WTC11 (cell line): ENCODE measurements at regions not wholly inside any gene's neighbourhood (a gene's known extent, or its start where the extent isn't known, plus 50 kb on each side); places are given as distances from the start of the nearest gene placed in this dataset.

Source experiments
- ATAC-seq: fragments of 200-7000 bp; cut with Tn5 transposase; 2 replicates; pipeline ENCODE4 v1.10.0; 2021; ENCODE audit warnings: mild to moderate bottlenecking, moderate library complexity
- CTCF ChIA-PET: fragments of 300-600 bp; sonication (Branson Sonifier 250); formaldehyde crosslinking; loops from one replicate; lab custom pipeline; 2021; ENCODE audit warnings: antibody characterized with exemption; lab: Charles Lee
- POLR2A ChIA-PET: fragments of 350-600 bp; sonication (Branson Sonifier 250); formaldehyde crosslinking; loops from one replicate; lab custom pipeline; 2021; ENCODE audit warnings: antibody characterized with exemption; lab: Charles Lee
- DNase-seq: peaks from one replicate; pipeline ENCODE4 v3.0.0; 2021; ENCODE audit warnings: low spot score
- H3K27ac Mint-ChIP-seq: 2 replicates; pipeline ENCODE4 v1.8.0; 2021; ENCODE audit warnings: mixed read lengths
- H3K27me3 Mint-ChIP-seq: 2 replicates; pipeline ENCODE4 v1.8.0; 2021; ENCODE audit warnings: low read depth, mild to moderate bottlenecking, moderate library complexity, mixed read lengths
- H3K36me3 Mint-ChIP-seq: 2 replicates; pipeline ENCODE4 v1.8.0; 2021; ENCODE audit warnings: mixed read lengths
- H3K4me1 Mint-ChIP-seq: 2 replicates; pipeline ENCODE4 v1.8.0; 2022; ENCODE audit warnings: mixed read lengths
- H3K4me3 Mint-ChIP-seq: 2 replicates; pipeline ENCODE4 v1.8.0; 2021; ENCODE audit warnings: mild to moderate bottlenecking, moderate library complexity, mixed read lengths
- H3K9me3 Mint-ChIP-seq: 2 replicates; pipeline ENCODE4 v1.8.0; 2021; ENCODE audit warnings: mixed read lengths
- ATF3 ChIP-seq: sonication (generic); formaldehyde crosslinking; conservative IDR thresholded peaks from 2 replicates; pipeline ENCODE4 v1.8.1; 2022; ENCODE audit warnings: mild to moderate bottlenecking, missing genetic modification reagents
- ELF4 ChIP-seq: sonication (generic); formaldehyde crosslinking; IDR thresholded peaks from 2 replicates; pipeline ENCODE4 v1.8.1; 2022; ENCODE audit warnings: low read depth, mild to moderate bottlenecking, moderate library complexity, missing genetic modification reagents
- GABPB1 ChIP-seq: sonication (generic); formaldehyde crosslinking; IDR thresholded peaks from 2 replicates; pipeline ENCODE4 v1.8.1; 2023; ENCODE audit warnings: mild to moderate bottlenecking, missing genetic modification reagents
- GRHL2 ChIP-seq: fragments of 250-450 bp; sonication (Bioruptor Pico); IDR thresholded peaks from 2 replicates; pipeline ENCODE4 v1.8.0; 2022; ENCODE audit warnings: mild to moderate bottlenecking, moderate library complexity; ENCODE audit not compliant: insufficient replicate concordance, severe bottlenecking
- MYBL2 ChIP-seq: sonication (generic); formaldehyde crosslinking; IDR thresholded peaks from 2 replicates; pipeline ENCODE4 v1.8.1; 2023; ENCODE audit warnings: mild to moderate bottlenecking, moderate library complexity, missing genetic modification reagents
- SOX15 ChIP-seq: fragments of 250-450 bp; sonication (Bioruptor Pico); IDR thresholded peaks from 2 replicates; pipeline ENCODE4 v1.9.0; 2021; ENCODE audit warnings: mild to moderate bottlenecking
- TEAD4 ChIP-seq: sonication (generic); formaldehyde crosslinking; IDR thresholded peaks from 2 replicates; pipeline ENCODE4 v1.8.0; 2022; ENCODE audit warnings: mild to moderate bottlenecking, missing genetic modification reagents
- ZNF121 ChIP-seq: sonication (generic); formaldehyde crosslinking; IDR thresholded peaks from 2 replicates; pipeline ENCODE4 v1.8.0; 2023; ENCODE audit warnings: missing genetic modification reagents
- ZNF138 ChIP-seq: sonication (generic); formaldehyde crosslinking; conservative IDR thresholded peaks from 2 replicates; pipeline ENCODE4 v1.8.1; 2022; ENCODE audit warnings: mild to moderate bottlenecking, moderate library complexity, missing genetic modification reagents
- ZNF232 ChIP-seq: sonication (generic); formaldehyde crosslinking; IDR thresholded peaks from 2 replicates; pipeline ENCODE4 v1.8.0; 2022; ENCODE audit warnings: mild to moderate bottlenecking, missing genetic modification reagents
- ZNF512 ChIP-seq: sonication (generic); formaldehyde crosslinking; IDR thresholded peaks from 2 replicates; pipeline ENCODE4 v1.8.1; 2022; ENCODE audit warnings: missing genetic modification reagents, borderline replicate concordance
- TF ChIP-seq, protein P1 (sequence below): fragments of 200-600 bp; IDR thresholded peaks from 2 replicates; pipeline ENCODE4 v1.8.0; 2022; ENCODE audit warnings: antibody characterized with exemption
- TF ChIP-seq, protein P2 (sequence below): sonication (generic); formaldehyde crosslinking; IDR thresholded peaks from 2 replicates; pipeline ENCODE4 v1.8.0; 2022; ENCODE audit warnings: mild to moderate bottlenecking, missing genetic modification reagents
- TF ChIP-seq, protein P3 (sequence below): fragments of 250-450 bp; sonication (Bioruptor Pico); IDR thresholded peaks from 2 replicates; pipeline ENCODE4 v1.8.0; 2021; ENCODE audit warnings: mild to moderate bottlenecking
- TF ChIP-seq, protein P4 (sequence below): sonication (generic); formaldehyde crosslinking; IDR thresholded peaks from 2 replicates; pipeline ENCODE4 v1.8.1; 2023; ENCODE audit warnings: mild to moderate bottlenecking, missing genetic modification reagents
- TF ChIP-seq, protein P5 (sequence below): fragments of 250-450 bp; sonication (Bioruptor Pico); IDR thresholded peaks from 2 replicates; pipeline ENCODE4 v1.9.0; 2021; ENCODE audit warnings: mild to moderate bottlenecking

DNA sequence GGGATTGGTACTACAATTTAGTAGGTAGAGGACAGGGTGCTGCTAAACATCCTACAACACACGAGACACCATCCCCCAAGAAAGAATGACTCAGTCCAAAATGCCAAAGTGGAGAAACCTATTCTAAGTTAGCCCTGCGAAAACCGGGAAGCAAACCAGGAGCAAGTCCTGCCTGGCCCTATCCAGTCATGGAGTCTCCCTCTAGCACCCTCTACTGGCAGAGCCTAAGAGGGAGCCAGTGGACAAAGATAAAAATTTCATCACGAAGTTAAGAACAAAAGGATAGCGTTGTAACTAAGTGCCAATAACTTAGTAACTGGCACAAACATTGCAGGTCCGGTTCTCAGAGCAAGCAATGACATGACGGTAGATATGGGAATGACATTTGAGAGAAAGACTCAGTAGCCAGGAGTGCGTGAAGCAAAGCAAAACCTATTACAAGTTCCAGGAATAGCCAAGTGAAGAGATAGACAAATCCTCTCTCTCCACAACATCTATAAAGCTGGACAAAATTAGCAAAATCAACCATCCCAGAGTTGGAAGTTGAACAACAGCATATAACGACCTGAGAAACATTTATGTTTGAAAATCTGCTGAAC is 383.5 kb downstream of the OMA1 start:
- Mint-ChIP-seq H3K9me3 (peaks cover 9% of the 10 kb centered on the region), H3K27ac (no peak overlapping the region), H3K27me3 (no peaks in the 10 kb centered on the region; the same call in 1 of the 2 replicates), H3K36me3 (peaks cover 11% of the 10 kb centered on the region), H3K4me1 (peaks cover 17% of the 10 kb centered on the region), H3K4me3 (no peak overlapping the region)
- ChIA-PET POLR2A (interaction anchor here (0.6 kb wide), 1 partner anchor 475 kb away, joined by 3 read pairs; no protein-coding TSS in a partner anchor), CTCF (interaction anchor here (0.8 to 2.2 kb wide), 19 partner anchors 8 to 532 kb away, joined by 3 to 12 read pairs (median 4); partner anchors contain the start of gene OMA1)
- TF ChIP-seq GABPB1 (CRISPR knock-in tag) (no peak), ZNF138 (CRISPR knock-in tag) (0 out of 2 replicates have a peak, but pooled peaks have one; percentile 49)
- TF ChIP-seq, protein P1, sequence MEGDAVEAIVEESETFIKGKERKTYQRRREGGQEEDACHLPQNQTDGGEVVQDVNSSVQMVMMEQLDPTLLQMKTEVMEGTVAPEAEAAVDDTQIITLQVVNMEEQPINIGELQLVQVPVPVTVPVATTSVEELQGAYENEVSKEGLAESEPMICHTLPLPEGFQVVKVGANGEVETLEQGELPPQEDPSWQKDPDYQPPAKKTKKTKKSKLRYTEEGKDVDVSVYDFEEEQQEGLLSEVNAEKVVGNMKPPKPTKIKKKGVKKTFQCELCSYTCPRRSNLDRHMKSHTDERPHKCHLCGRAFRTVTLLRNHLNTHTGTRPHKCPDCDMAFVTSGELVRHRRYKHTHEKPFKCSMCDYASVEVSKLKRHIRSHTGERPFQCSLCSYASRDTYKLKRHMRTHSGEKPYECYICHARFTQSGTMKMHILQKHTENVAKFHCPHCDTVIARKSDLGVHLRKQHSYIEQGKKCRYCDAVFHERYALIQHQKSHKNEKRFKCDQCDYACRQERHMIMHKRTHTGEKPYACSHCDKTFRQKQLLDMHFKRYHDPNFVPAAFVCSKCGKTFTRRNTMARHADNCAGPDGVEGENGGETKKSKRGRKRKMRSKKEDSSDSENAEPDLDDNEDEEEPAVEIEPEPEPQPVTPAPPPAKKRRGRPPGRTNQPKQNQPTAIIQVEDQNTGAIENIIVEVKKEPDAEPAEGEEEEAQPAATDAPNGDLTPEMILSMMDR = peak; percentile 80
- TF ChIP-seq, protein P2, sequence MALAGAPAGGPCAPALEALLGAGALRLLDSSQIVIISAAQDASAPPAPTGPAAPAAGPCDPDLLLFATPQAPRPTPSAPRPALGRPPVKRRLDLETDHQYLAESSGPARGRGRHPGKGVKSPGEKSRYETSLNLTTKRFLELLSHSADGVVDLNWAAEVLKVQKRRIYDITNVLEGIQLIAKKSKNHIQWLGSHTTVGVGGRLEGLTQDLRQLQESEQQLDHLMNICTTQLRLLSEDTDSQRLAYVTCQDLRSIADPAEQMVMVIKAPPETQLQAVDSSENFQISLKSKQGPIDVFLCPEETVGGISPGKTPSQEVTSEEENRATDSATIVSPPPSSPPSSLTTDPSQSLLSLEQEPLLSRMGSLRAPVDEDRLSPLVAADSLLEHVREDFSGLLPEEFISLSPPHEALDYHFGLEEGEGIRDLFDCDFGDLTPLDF (CRISPR knock-in tag) = no peak
- DNase-seq (peak; percentile 70), ATAC-seq (peak; percentile 85)

DNA sequence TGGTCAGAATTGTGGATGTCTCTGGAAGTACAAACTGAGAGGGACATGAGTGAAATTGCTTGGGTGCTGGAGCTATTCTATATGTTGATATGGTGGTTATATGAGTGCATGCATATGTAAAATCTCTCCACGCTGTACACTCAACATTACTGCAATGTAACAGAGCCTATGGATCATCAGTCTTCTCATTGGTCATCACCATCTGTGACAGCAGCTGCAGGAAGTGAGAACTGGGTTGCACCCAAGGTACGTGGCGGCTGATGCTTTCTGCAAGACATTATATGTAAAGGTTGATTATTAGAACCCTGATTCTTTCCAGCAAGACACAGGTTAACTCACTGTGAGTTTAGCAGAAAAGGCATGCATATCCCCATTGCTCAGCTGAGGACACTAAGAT is 387.1 kb downstream of the OMA1 start:
- ATAC-seq (no peak), DNase-seq (no peak)
- H3K9me3 Mint-ChIP-seq = no peaks in the 10 kb centered on the region
- no peak overlapping the region for H3K4me3 Mint-ChIP-seq
- no peak overlapping the region for H3K27ac Mint-ChIP-seq
- no peaks in the 10 kb centered on the region for H3K36me3 Mint-ChIP-seq
- H3K4me1 Mint-ChIP-seq = peaks cover 20% of the 10 kb centered on the region
- POLR2A ChIA-PET = no interaction called here
- CTCF ChIA-PET = no interaction called here
- no peaks in the 10 kb centered on the region for H3K27me3 Mint-ChIP-seq
- TF ChIP-seq ZNF512 (CRISPR knock-in tag) (no peak), SOX15 (CRISPR knock-in tag) (no peak), ZNF232 (CRISPR knock-in tag) (no peak), ATF3 (CRISPR knock-in tag) (no peak), MYBL2 (no peak), ZNF121 (CRISPR knock-in tag) (no peak), TEAD4 (CRISPR knock-in tag) (no peak), GRHL2 (CRISPR knock-in tag) (no peak), ELF4 (CRISPR knock-in tag) (no peak)
- TF ChIP-seq, protein P2 (CRISPR knock-in tag) = no peak
- TF ChIP-seq, protein P3, sequence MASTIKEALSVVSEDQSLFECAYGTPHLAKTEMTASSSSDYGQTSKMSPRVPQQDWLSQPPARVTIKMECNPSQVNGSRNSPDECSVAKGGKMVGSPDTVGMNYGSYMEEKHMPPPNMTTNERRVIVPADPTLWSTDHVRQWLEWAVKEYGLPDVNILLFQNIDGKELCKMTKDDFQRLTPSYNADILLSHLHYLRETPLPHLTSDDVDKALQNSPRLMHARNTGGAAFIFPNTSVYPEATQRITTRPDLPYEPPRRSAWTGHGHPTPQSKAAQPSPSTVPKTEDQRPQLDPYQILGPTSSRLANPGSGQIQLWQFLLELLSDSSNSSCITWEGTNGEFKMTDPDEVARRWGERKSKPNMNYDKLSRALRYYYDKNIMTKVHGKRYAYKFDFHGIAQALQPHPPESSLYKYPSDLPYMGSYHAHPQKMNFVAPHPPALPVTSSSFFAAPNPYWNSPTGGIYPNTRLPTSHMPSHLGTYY (CRISPR knock-in tag) = no peak
- TF ChIP-seq, protein P4, sequence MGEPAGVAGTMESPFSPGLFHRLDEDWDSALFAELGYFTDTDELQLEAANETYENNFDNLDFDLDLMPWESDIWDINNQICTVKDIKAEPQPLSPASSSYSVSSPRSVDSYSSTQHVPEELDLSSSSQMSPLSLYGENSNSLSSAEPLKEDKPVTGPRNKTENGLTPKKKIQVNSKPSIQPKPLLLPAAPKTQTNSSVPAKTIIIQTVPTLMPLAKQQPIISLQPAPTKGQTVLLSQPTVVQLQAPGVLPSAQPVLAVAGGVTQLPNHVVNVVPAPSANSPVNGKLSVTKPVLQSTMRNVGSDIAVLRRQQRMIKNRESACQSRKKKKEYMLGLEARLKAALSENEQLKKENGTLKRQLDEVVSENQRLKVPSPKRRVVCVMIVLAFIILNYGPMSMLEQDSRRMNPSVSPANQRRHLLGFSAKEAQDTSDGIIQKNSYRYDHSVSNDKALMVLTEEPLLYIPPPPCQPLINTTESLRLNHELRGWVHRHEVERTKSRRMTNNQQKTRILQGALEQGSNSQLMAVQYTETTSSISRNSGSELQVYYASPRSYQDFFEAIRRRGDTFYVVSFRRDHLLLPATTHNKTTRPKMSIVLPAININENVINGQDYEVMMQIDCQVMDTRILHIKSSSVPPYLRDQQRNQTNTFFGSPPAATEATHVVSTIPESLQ (CRISPR knock-in tag) = no peak
- TF ChIP-seq, protein P1 = no peak
- TF ChIP-seq, protein P5, sequence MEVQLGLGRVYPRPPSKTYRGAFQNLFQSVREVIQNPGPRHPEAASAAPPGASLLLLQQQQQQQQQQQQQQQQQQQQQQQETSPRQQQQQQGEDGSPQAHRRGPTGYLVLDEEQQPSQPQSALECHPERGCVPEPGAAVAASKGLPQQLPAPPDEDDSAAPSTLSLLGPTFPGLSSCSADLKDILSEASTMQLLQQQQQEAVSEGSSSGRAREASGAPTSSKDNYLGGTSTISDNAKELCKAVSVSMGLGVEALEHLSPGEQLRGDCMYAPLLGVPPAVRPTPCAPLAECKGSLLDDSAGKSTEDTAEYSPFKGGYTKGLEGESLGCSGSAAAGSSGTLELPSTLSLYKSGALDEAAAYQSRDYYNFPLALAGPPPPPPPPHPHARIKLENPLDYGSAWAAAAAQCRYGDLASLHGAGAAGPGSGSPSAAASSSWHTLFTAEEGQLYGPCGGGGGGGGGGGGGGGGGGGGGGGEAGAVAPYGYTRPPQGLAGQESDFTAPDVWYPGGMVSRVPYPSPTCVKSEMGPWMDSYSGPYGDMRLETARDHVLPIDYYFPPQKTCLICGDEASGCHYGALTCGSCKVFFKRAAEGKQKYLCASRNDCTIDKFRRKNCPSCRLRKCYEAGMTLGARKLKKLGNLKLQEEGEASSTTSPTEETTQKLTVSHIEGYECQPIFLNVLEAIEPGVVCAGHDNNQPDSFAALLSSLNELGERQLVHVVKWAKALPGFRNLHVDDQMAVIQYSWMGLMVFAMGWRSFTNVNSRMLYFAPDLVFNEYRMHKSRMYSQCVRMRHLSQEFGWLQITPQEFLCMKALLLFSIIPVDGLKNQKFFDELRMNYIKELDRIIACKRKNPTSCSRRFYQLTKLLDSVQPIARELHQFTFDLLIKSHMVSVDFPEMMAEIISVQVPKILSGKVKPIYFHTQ (CRISPR knock-in tag) = no peak
